ENCODE measurements at regions not wholly inside any gene's neighbourhood (a gene's known extent, or its start where the extent isn't known, plus 50 kb on each side); places are given as distances from the start of the nearest gene placed in this dataset.

DNA sequence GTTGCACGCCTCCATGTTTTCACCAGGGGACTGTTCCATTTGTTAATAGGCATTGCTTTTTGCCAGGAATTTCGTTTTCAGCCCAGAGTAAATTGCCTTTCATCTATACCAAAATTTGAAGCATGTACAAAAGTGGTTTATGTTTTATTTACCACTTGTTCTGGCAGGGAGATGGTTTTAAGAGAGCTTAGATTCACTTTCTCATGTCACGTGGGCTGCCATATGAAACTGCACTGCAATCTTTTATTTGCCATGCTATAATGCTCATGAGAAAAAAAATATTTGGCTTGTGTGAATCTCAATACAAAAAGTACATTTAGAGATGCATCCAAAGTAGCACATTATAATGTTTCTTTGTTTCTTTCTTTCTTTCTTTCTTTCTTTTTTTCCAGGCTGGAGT lies 284.1 kb upstream of the GRIA1 start:
- Histone ChIP-seq H3K9me3 (no peaks in the 10 kb centered on the region), H3K4me1 (no peaks in the 10 kb centered on the region), H3K27me3 (no peaks in the 10 kb centered on the region), H3K4me3 (ENCODE audit: low read depth, low read length) (no peak overlapping the region), H3K36me3 (no peaks in the 10 kb centered on the region)
- no peak for DNase-seq
- no peak for TF ChIP-seq CTCF (IDR thresholded peaks at IDR 0.05; ENCODE audit: low read depth, low read length)

DNA sequence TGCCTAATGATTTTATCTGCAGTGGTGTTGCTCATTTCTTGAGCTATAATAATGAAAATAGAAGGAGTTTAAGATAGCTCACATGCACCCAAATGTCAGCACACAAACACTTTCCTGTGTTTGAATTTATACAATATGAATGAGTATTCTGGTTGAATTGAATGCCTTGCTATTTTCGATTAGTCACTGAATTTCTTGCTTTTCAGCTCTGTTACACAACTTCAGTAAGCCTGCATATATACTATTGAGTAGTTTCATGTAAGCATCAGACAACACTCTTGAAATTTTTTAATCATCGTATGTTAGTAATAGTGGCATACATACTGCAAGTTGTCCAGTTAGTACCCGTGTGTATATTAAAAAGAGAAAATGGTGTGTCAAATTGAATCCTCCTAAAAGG lies 281.5 kb upstream of the GRIA1 start:
- TF ChIP-seq CTCF (IDR thresholded peaks at IDR 0.05; ENCODE audit: low read depth, low read length): no peak
- H3K36me3 ChIP-seq: no peaks in the 10 kb centered on the region
- H3K4me3 ChIP-seq (ENCODE audit: low read depth, low read length): no peak overlapping the region
- no peaks in the 10 kb centered on the region for H3K27me3 ChIP-seq
- no peaks in the 10 kb centered on the region for H3K4me1 ChIP-seq
- no peaks in the 10 kb centered on the region for H3K9me3 ChIP-seq
- DNase-seq: no peak

GRCh38 chr5:153209687-153210086 lies 280.8 kb upstream of the GRIA1 start:
- no peaks in the 10 kb centered on the region for H3K27me3 ChIP-seq
- H3K36me3 ChIP-seq: no peaks in the 10 kb centered on the region
- no peaks in the 10 kb centered on the region for H3K4me1 ChIP-seq
- no peak for TF ChIP-seq CTCF (IDR thresholded peaks at IDR 0.05; ENCODE audit: low read depth, low read length)
- H3K9me3 ChIP-seq: no peaks in the 10 kb centered on the region; the same call in 1 of the 2 replicates
- DNase-seq: no peak
- no peak overlapping the region for H3K4me3 ChIP-seq (ENCODE audit: low read depth, low read length)

GRCh38 chr5:153211076-153211475 lies 279.4 kb upstream of the GRIA1 start:
- no peaks in the 10 kb centered on the region for H3K27me3 ChIP-seq
- H3K4me3 ChIP-seq (ENCODE audit: low read depth, low read length): no peak overlapping the region
- no peaks in the 10 kb centered on the region for H3K36me3 ChIP-seq
- H3K9me3 ChIP-seq: no peaks in the 10 kb centered on the region; the same call in 1 of the 2 replicates
- no peak for DNase-seq
- TF ChIP-seq CTCF (IDR thresholded peaks at IDR 0.05; ENCODE audit: low read depth, low read length): no peak
- H3K4me1 ChIP-seq: no peaks in the 10 kb centered on the region

GRCh38 chr5:153212471-153212870 lies 278.0 kb upstream of the GRIA1 start:
- no peak for TF ChIP-seq CTCF (IDR thresholded peaks at IDR 0.05; ENCODE audit: low read depth, low read length)
- no peak for DNase-seq
- H3K4me3 ChIP-seq (ENCODE audit: low read depth, low read length): no peak overlapping the region
- no peaks in the 10 kb centered on the region for H3K4me1 ChIP-seq
- no peaks in the 10 kb centered on the region for H3K27me3 ChIP-seq
- no peaks in the 10 kb centered on the region for H3K36me3 ChIP-seq
- H3K9me3 ChIP-seq: no peaks in the 10 kb centered on the region; the same call in 1 of the 2 replicates

- no peaks in the 10 kb centered on the region for H3K9me3 ChIP-seq
- H3K4me3 ChIP-seq (ENCODE audit: low read depth, low read length): no peak overlapping the region
- no peaks in the 10 kb centered on the region for H3K36me3 ChIP-seq
- H3K27me3 ChIP-seq: no peaks in the 10 kb centered on the region
- H3K4me1 ChIP-seq: no peaks in the 10 kb centered on the region
- DNase-seq: no peak
- no peak for TF ChIP-seq CTCF (IDR thresholded peaks at IDR 0.05; ENCODE audit: low read depth, low read length)
Observed at GRCh38 chr5:153222936-153223335, 267.5 kb upstream of the GRIA1 start.

Measured in BE2C (cell line).